GM21786 (cell line): ENCODE measurements at regions not wholly inside any gene's neighbourhood (a gene's known extent, or its start where the extent isn't known, plus 50 kb on each side); places are given as distances from the start of the nearest gene placed in this dataset.

ENCODE experiments used
- ATAC-seq: cut with Tn5 transposase; IDR thresholded peaks from one replicate; pipeline ENCODE4 v1.9.1; 2021; ENCODE audit not compliant: unreplicated experiment

- no peak for ATAC-seq
Observed at GRCh38 chr11:133582750-133583149, 50.4 kb upstream of the OPCML start.

GRCh38 chr11:133582326-133582725 is 50.0 kb upstream of the OPCML start:
- no peak for ATAC-seq
